ENCODE measurements at regions not wholly inside any gene's neighbourhood (a gene's known extent, or its start where the extent isn't known, plus 50 kb on each side); places are given as distances from the start of the nearest gene placed in this dataset.
"Not testable (repeated sequence)": the region's sequence is repeated elsewhere in the genome, so short reads cannot be mapped to it uniquely, and the experiment has no call there.

- no peaks in the 10 kb centered on the region for H3F3A ChIP-seq (ENCODE audit: control insufficient read depth, insufficient read depth)
- H3K79me2 ChIP-seq (ENCODE audit: control insufficient read depth, low read length), result no peaks in the 10 kb centered on the region
- H3K9me2 ChIP-seq (replicated peaks; ENCODE audit: control insufficient read depth, low read length), result no peaks in the 10 kb centered on the region
- H3K27me3 ChIP-seq (ENCODE audit: control insufficient read depth, low read length), result no peaks in the 10 kb centered on the region
- H3K27ac ChIP-seq (ENCODE audit: low read depth, low read length), result no peak overlapping the region
- H4K20me1 ChIP-seq (ENCODE audit: control insufficient read depth, insufficient read depth, low read depth, low read length), result no peaks in the 10 kb centered on the region
- no peaks in the 10 kb centered on the region for H3K9me3 ChIP-seq (ENCODE audit: control insufficient read depth, insufficient read depth, low read length)
- TF ChIP-seq CTCF (IDR thresholded peaks at IDR 0.05; ENCODE audit: low read depth, low read length, poor library complexity, severe bottlenecking) (no peak), EZH2phosphoT487 (IDR thresholded peaks at IDR 0.05; ENCODE audit: borderline replicate concordance, low read length) (no peak)
- H3K4me3 ChIP-seq (ENCODE audit: low read length), result no peak overlapping the region
- no peak overlapping the region for H3K4me2 ChIP-seq (ENCODE audit: low read length)
- no peaks in the 10 kb centered on the region for H3K4me1 ChIP-seq (ENCODE audit: control insufficient read depth, low read length)
- no peaks in the 10 kb centered on the region for H3K36me3 ChIP-seq (ENCODE audit: control insufficient read depth, low read length)
Measured at GRCh38 chr7:83267141-83267631, 104.5 kb upstream of the PCLO start.

- not testable (repeated sequence) for H3K9me3 ChIP-seq (ENCODE audit: control insufficient read depth, insufficient read depth, low read length); H3K36me3 ChIP-seq (ENCODE audit: control insufficient read depth, low read length); H3K4me3 ChIP-seq (ENCODE audit: low read length); H3K27ac ChIP-seq (ENCODE audit: low read depth, low read length); H3K27me3 ChIP-seq (ENCODE audit: control insufficient read depth, low read length); H3K9me2 ChIP-seq (replicated peaks; ENCODE audit: control insufficient read depth, low read length); H3F3A ChIP-seq (ENCODE audit: control insufficient read depth, insufficient read depth); H4K20me1 ChIP-seq (ENCODE audit: control insufficient read depth, insufficient read depth, low read depth, low read length); H3K4me2 ChIP-seq (ENCODE audit: low read length); H3K4me1 ChIP-seq (ENCODE audit: control insufficient read depth, low read length); H3K79me2 ChIP-seq (ENCODE audit: control insufficient read depth, low read length)
Measured at GRCh38 chr7:83263442-83264034, 100.9 kb upstream of the PCLO start.

- Histone ChIP-seq H3K27ac (ENCODE audit: low read depth, low read length) (no peak overlapping the region), H3K36me3 (ENCODE audit: control insufficient read depth, low read length) (no peaks in the 10 kb centered on the region), H3K4me2 (ENCODE audit: low read length) (no peak overlapping the region), H3F3A (ENCODE audit: control insufficient read depth, insufficient read depth) (no peaks in the 10 kb centered on the region), H3K4me3 (ENCODE audit: low read length) (no peak overlapping the region), H3K9me2 (replicated peaks; ENCODE audit: control insufficient read depth, low read length) (no peaks in the 10 kb centered on the region), H3K27me3 (ENCODE audit: control insufficient read depth, low read length) (no peaks in the 10 kb centered on the region), H3K79me2 (ENCODE audit: control insufficient read depth, low read length) (no peaks in the 10 kb centered on the region), H3K4me1 (ENCODE audit: control insufficient read depth, low read length) (no peaks in the 10 kb centered on the region), H3K9me3 (ENCODE audit: control insufficient read depth, insufficient read depth, low read length) (no peaks in the 10 kb centered on the region), H4K20me1 (ENCODE audit: control insufficient read depth, insufficient read depth, low read depth, low read length) (no peaks in the 10 kb centered on the region)
- TF ChIP-seq CTCF (IDR thresholded peaks at IDR 0.05; ENCODE audit: low read depth, low read length, poor library complexity, severe bottlenecking) (no peak), EZH2phosphoT487 (IDR thresholded peaks at IDR 0.05; ENCODE audit: borderline replicate concordance, low read length) (no peak)
Measured at GRCh38 chr7:83259064-83259463, 96.4 kb upstream of the PCLO start.

GRCh38 chr7:83248000-83248399 is 85.3 kb upstream of the PCLO start:
- Histone ChIP-seq H3K27me3 (ENCODE audit: control insufficient read depth, low read length) (no peaks in the 10 kb centered on the region), H3K79me2 (ENCODE audit: control insufficient read depth, low read length) (no peaks in the 10 kb centered on the region), H3F3A (ENCODE audit: control insufficient read depth, insufficient read depth) (no peaks in the 10 kb centered on the region), H3K9me2 (replicated peaks; ENCODE audit: control insufficient read depth, low read length) (no peaks in the 10 kb centered on the region), H3K4me2 (ENCODE audit: low read length) (no peak overlapping the region), H4K20me1 (ENCODE audit: control insufficient read depth, insufficient read depth, low read depth, low read length) (no peaks in the 10 kb centered on the region), H3K4me1 (ENCODE audit: control insufficient read depth, low read length) (no peaks in the 10 kb centered on the region), H3K9me3 (ENCODE audit: control insufficient read depth, insufficient read depth, low read length) (no peaks in the 10 kb centered on the region), H3K36me3 (ENCODE audit: control insufficient read depth, low read length) (no peaks in the 10 kb centered on the region), H3K27ac (ENCODE audit: low read depth, low read length) (no peak overlapping the region), H3K4me3 (ENCODE audit: low read length) (no peak overlapping the region)
- TF ChIP-seq EZH2phosphoT487 (IDR thresholded peaks at IDR 0.05; ENCODE audit: borderline replicate concordance, low read length), result no peak
- no peak for TF ChIP-seq CTCF (IDR thresholded peaks at IDR 0.05; ENCODE audit: low read depth, low read length, poor library complexity, severe bottlenecking)

GRCh38 chr7:83219231-83219630 is 56.5 kb upstream of the PCLO start:
- H4K20me1 ChIP-seq (ENCODE audit: control insufficient read depth, insufficient read depth, low read depth, low read length); H3K4me1 ChIP-seq (ENCODE audit: control insufficient read depth, low read length); H3K27ac ChIP-seq (ENCODE audit: low read depth, low read length): not testable (repeated sequence)

More at GRCh38 chr7:83219231-83219630, 56.5 kb upstream of the PCLO start:
- not testable (repeated sequence) for H3K4me2 ChIP-seq (ENCODE audit: low read length); H3F3A ChIP-seq (ENCODE audit: control insufficient read depth, insufficient read depth); H3K9me3 ChIP-seq (ENCODE audit: control insufficient read depth, insufficient read depth, low read length); H3K27me3 ChIP-seq (ENCODE audit: control insufficient read depth, low read length); H3K79me2 ChIP-seq (ENCODE audit: control insufficient read depth, low read length); H3K4me3 ChIP-seq (ENCODE audit: low read length); H3K9me2 ChIP-seq (replicated peaks; ENCODE audit: control insufficient read depth, low read length); H3K36me3 ChIP-seq (ENCODE audit: control insufficient read depth, low read length)

Data from DOHH2 (cell line).